ENCODE measurements at regions not wholly inside any gene's neighbourhood (a gene's known extent, or its start where the extent isn't known, plus 50 kb on each side); places are given as distances from the start of the nearest gene placed in this dataset.

GRCh38 chr2:204180649-204181048, 244.1 kb downstream of the ICOS start:
- no peak for TF ChIP-seq CTCF (IDR thresholded peaks at IDR 0.05)
- TF ChIP-seq POLR2A (IDR thresholded peaks at IDR 0.05), result no peak

All from uterus (tissue), 2 donors.